OCI-LY1 (cell line): ENCODE measurements at regions not wholly inside any gene's neighbourhood (a gene's known extent, or its start where the extent isn't known, plus 50 kb on each side); places are given as distances from the start of the nearest gene placed in this dataset.

Source experiments
- H2AFZ ChIP-seq: fragments of 200-600 bp; sonication (generic), shearing (Covaris generic); 2 replicates; pipeline ENCODE4 v1.6.0; 2014; ENCODE audit warnings: antibody characterized with exemption, mild to moderate bottlenecking, low read length
- H3F3A ChIP-seq: fragments of 200-600 bp; sonication (generic), shearing (Covaris generic); 2 replicates; pipeline ENCODE4 v1.6.0; 2014; ENCODE audit warnings: mild to moderate bottlenecking, antibody characterized with exemption, low read length, moderate library complexity; ENCODE audit not compliant: insufficient read depth
- H3K27ac ChIP-seq: fragments of 200-600 bp; sonication (generic); 2 replicates; pipeline ENCODE4 v1.5.1; 2014; ENCODE audit warnings: low read length, mixed run types, mild to moderate bottlenecking, low read depth; ENCODE audit not compliant: poor library complexity, severe bottlenecking
- H3K27me3 ChIP-seq: fragments of 200-600 bp; sonication (generic); 2 replicates; pipeline ENCODE4 v1.6.0; 2014; ENCODE audit warnings: antibody characterized with exemption, mild to moderate bottlenecking, low read length, moderate library complexity; ENCODE audit not compliant: insufficient read depth
- H3K36me3 ChIP-seq: fragments of 200-600 bp; sonication (generic); 2 replicates; pipeline ENCODE4 v1.6.1; 2014; ENCODE audit warnings: mild to moderate bottlenecking, antibody characterized with exemption, low read length, moderate library complexity, mixed read lengths; ENCODE audit not compliant: insufficient read depth
- H3K4me1 ChIP-seq: fragments of 200-600 bp; sonication (generic); 2 replicates; pipeline ENCODE4 v1.5.1; 2014; ENCODE audit warnings: mild to moderate bottlenecking, low read length, moderate library complexity; ENCODE audit not compliant: insufficient read depth, severe bottlenecking
- H3K4me2 ChIP-seq: fragments of 200-600 bp; sonication (generic), shearing (Covaris generic); 2 replicates; pipeline ENCODE4 v1.6.1; 2014; ENCODE audit warnings: low read length
- H3K4me3 ChIP-seq: fragments of 200-600 bp; sonication (generic); 2 replicates; pipeline ENCODE4 v1.5.1; 2014; ENCODE audit warnings: low read length, low read depth, mild to moderate bottlenecking, mixed read lengths; ENCODE audit not compliant: poor library complexity, severe bottlenecking
- H3K79me2 ChIP-seq: fragments of 200-600 bp; shearing (Covaris generic); 2 replicates; pipeline ENCODE4 v1.6.1; 2016; ENCODE audit warnings: mixed run types, low read length, mixed read lengths; ENCODE audit not compliant: insufficient read depth
- H3K9ac ChIP-seq: fragments of 200-600 bp; sonication (generic), shearing (Covaris generic); 2 replicates; pipeline ENCODE4 v1.6.1; 2014; ENCODE audit warnings: mild to moderate bottlenecking, low read length, mixed read lengths
- H3K9me2 ChIP-seq: fragments of 200-600 bp; sonication (generic), shearing (Covaris generic); 2 replicates; pipeline ENCODE4 v1.6.1; 2014; ENCODE audit warnings: low read depth, mild to moderate bottlenecking, low read length, mixed read lengths
- H3K9me3 ChIP-seq: fragments of 200-600 bp; shearing (Covaris generic); 2 replicates; pipeline ENCODE4 v1.6.1; 2014; ENCODE audit warnings: low read length, mixed read lengths
- H4K20me1 ChIP-seq: fragments of 200-600 bp; sonication (generic), shearing (Covaris generic); 2 replicates; pipeline ENCODE4 v1.6.0; 2016; ENCODE audit warnings: mild to moderate bottlenecking, low read length; ENCODE audit not compliant: insufficient read depth
- CTCF ChIP-seq: fragments of 200-600 bp; sonication (generic), shearing (Covaris generic); IDR thresholded peaks from 2 replicates; pipeline ENCODE4 v1.5.1; 2017; ENCODE audit warnings: mild to moderate bottlenecking, antibody characterized with exemption, low read length, moderate library complexity, mixed read lengths
- EZH2 ChIP-seq: fragments of 200-600 bp; sonication (generic), shearing (Covaris generic); IDR thresholded peaks from 2 replicates; pipeline ENCODE4 v1.8.0; 2017; ENCODE audit warnings: borderline replicate concordance, mixed run types, mild to moderate bottlenecking, antibody characterized with exemption, low read length, moderate library complexity, mixed read lengths

GRCh38 chr12:92634730-92635129 lies 68.1 kb upstream of the PLEKHG7 start:
- Histone ChIP-seq H3K27me3 (no peaks in the 10 kb centered on the region), H3K9ac (no peak overlapping the region), H4K20me1 (no peaks in the 10 kb centered on the region), H3K4me1 (no peaks in the 10 kb centered on the region), H3K9me3 (no peaks in the 10 kb centered on the region), H3K4me2 (no peak overlapping the region), H3K27ac (no peak overlapping the region), H3F3A (no peaks in the 10 kb centered on the region), H3K79me2 (no peaks in the 10 kb centered on the region), H2AFZ (no peak overlapping the region), H3K9me2 (no peaks in the 10 kb centered on the region), H3K36me3 (no peaks in the 10 kb centered on the region), H3K4me3 (no peak overlapping the region)
- TF ChIP-seq EZH2 (no peak), CTCF (no peak)

- Histone ChIP-seq H4K20me1 (no peaks in the 10 kb centered on the region), H3K4me3 (no peak overlapping the region), H3K36me3 (no peaks in the 10 kb centered on the region), H3K27ac (no peak overlapping the region), H3K9ac (no peak overlapping the region), H3K4me2 (no peak overlapping the region), H3K79me2 (no peaks in the 10 kb centered on the region), H2AFZ (no peak overlapping the region), H3F3A (no peaks in the 10 kb centered on the region), H3K9me3 (no peaks in the 10 kb centered on the region), H3K4me1 (no peaks in the 10 kb centered on the region), H3K27me3 (no peaks in the 10 kb centered on the region), H3K9me2 (no peaks in the 10 kb centered on the region)
- TF ChIP-seq CTCF = no peak
- TF ChIP-seq EZH2 = no peak
Measured at GRCh38 chr12:92634202-92634601, 68.6 kb upstream of the PLEKHG7 start.

- Histone ChIP-seq H3K4me1 (no peaks in the 10 kb centered on the region), H2AFZ (no peak overlapping the region), H3K9me3 (no peaks in the 10 kb centered on the region), H3K79me2 (no peaks in the 10 kb centered on the region), H3K9ac (no peak overlapping the region), H3K4me3 (no peak overlapping the region), H3K27ac (no peak overlapping the region), H4K20me1 (no peaks in the 10 kb centered on the region), H3K27me3 (no peaks in the 10 kb centered on the region), H3F3A (no peaks in the 10 kb centered on the region), H3K4me2 (no peak overlapping the region), H3K36me3 (no peaks in the 10 kb centered on the region), H3K9me2 (no peaks in the 10 kb centered on the region)
- TF ChIP-seq EZH2 = no peak
- no peak for TF ChIP-seq CTCF
Measured at GRCh38 chr12:92630968-92631367, 71.8 kb upstream of the PLEKHG7 start.
